GM12878 (cell line): ENCODE measurements at regions not wholly inside any gene's neighbourhood (a gene's known extent, or its start where the extent isn't known, plus 50 kb on each side); places are given as distances from the start of the nearest gene placed in this dataset.

ENCODE experiments used
- ETV6 ChIP-seq, 2 experiments: fragments of 450-650 bp in 1 of 2; IDR thresholded peaks in 1 of 2; conservative IDR thresholded peaks in 1 of 2; 2 replicates each; pipeline ENCODE4 v1.6.1; 2014; ENCODE audit warnings: antibody characterized with exemption in 1 of 2, borderline replicate concordance in 1 of 2, low read depth in 1 of 2, mild to moderate bottlenecking in 1 of 2, moderate library complexity in 1 of 2
- GABPA ChIP-seq: IDR thresholded peaks from 2 replicates; pipeline ENCODE4 v1.6.1; 2014; ENCODE audit warnings: antibody characterized with exemption, low read depth, mild to moderate bottlenecking, inconsistent platforms
- RUNX3 ChIP-seq: IDR thresholded peaks from 2 replicates; pipeline ENCODE4 v1.6.1; 2012; ENCODE audit warnings: low read length, inconsistent platforms
- ZNF207 ChIP-seq: fragments of 450-650 bp; IDR thresholded peaks from 2 replicates; pipeline ENCODE4 v1.6.1; 2014; ENCODE audit warnings: antibody characterized with exemption, mild to moderate bottlenecking, borderline replicate concordance
- TF ChIP-seq, protein P1 (sequence below): IDR thresholded peaks from 2 replicates; pipeline ENCODE4 v1.6.1; 2012; ENCODE audit warnings: improper control_type of control experiment, low read depth, low read length; ENCODE audit not compliant: insufficient replicate concordance
- TF ChIP-seq, protein P2 (sequence below): fragments of 450-650 bp; IDR thresholded peaks from 2 replicates; pipeline ENCODE4 v1.6.1; 2017; ENCODE audit warnings: mild to moderate bottlenecking, moderate library complexity

DNA sequence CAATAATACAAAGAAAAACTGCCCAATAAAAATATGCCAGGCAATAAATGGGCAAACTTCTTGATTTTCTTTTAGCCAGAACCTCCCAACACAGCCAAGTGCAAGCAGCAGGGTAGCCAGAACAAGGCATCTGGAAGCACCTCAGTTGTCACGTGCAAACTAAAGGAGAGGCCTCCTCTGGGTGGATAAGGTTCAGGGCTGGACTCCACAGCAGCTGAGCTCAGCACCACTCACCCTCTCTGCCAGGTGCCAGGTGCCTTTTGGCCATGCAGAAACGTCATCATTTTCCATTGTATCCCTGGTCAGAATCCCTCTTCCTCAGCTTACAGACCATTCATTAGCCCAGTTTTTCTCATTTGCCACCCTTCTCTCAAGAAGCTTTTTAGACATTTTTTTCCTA, 52.7 kb downstream of the SOD2 start (continued):
- TF ChIP-seq, protein P1, sequence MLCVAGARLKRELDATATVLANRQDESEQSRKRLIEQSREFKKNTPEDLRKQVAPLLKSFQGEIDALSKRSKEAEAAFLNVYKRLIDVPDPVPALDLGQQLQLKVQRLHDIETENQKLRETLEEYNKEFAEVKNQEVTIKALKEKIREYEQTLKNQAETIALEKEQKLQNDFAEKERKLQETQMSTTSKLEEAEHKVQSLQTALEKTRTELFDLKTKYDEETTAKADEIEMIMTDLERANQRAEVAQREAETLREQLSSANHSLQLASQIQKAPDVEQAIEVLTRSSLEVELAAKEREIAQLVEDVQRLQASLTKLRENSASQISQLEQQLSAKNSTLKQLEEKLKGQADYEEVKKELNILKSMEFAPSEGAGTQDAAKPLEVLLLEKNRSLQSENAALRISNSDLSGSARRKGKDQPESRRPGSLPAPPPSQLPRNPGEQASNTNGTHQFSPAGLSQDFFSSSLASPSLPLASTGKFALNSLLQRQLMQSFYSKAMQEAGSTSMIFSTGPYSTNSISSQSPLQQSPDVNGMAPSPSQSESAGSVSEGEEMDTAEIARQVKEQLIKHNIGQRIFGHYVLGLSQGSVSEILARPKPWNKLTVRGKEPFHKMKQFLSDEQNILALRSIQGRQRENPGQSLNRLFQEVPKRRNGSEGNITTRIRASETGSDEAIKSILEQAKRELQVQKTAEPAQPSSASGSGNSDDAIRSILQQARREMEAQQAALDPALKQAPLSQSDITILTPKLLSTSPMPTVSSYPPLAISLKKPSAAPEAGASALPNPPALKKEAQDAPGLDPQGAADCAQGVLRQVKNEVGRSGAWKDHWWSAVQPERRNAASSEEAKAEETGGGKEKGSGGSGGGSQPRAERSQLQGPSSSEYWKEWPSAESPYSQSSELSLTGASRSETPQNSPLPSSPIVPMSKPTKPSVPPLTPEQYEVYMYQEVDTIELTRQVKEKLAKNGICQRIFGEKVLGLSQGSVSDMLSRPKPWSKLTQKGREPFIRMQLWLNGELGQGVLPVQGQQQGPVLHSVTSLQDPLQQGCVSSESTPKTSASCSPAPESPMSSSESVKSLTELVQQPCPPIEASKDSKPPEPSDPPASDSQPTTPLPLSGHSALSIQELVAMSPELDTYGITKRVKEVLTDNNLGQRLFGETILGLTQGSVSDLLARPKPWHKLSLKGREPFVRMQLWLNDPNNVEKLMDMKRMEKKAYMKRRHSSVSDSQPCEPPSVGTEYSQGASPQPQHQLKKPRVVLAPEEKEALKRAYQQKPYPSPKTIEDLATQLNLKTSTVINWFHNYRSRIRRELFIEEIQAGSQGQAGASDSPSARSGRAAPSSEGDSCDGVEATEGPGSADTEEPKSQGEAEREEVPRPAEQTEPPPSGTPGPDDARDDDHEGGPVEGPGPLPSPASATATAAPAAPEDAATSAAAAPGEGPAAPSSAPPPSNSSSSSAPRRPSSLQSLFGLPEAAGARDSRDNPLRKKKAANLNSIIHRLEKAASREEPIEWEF, result no peak
- TF ChIP-seq ZNF207 (no peak), GABPA (no peak), RUNX3 (no peak), ETV6 (conservative IDR thresholded peaks at IDR 0.05 in 1 of 2, IDR thresholded peaks at IDR 0.05 in 1 of 2; ENCODE audit: borderline replicate concordance in 1 of 2, low read depth in 1 of 2) (no peak)
- TF ChIP-seq, protein P2, sequence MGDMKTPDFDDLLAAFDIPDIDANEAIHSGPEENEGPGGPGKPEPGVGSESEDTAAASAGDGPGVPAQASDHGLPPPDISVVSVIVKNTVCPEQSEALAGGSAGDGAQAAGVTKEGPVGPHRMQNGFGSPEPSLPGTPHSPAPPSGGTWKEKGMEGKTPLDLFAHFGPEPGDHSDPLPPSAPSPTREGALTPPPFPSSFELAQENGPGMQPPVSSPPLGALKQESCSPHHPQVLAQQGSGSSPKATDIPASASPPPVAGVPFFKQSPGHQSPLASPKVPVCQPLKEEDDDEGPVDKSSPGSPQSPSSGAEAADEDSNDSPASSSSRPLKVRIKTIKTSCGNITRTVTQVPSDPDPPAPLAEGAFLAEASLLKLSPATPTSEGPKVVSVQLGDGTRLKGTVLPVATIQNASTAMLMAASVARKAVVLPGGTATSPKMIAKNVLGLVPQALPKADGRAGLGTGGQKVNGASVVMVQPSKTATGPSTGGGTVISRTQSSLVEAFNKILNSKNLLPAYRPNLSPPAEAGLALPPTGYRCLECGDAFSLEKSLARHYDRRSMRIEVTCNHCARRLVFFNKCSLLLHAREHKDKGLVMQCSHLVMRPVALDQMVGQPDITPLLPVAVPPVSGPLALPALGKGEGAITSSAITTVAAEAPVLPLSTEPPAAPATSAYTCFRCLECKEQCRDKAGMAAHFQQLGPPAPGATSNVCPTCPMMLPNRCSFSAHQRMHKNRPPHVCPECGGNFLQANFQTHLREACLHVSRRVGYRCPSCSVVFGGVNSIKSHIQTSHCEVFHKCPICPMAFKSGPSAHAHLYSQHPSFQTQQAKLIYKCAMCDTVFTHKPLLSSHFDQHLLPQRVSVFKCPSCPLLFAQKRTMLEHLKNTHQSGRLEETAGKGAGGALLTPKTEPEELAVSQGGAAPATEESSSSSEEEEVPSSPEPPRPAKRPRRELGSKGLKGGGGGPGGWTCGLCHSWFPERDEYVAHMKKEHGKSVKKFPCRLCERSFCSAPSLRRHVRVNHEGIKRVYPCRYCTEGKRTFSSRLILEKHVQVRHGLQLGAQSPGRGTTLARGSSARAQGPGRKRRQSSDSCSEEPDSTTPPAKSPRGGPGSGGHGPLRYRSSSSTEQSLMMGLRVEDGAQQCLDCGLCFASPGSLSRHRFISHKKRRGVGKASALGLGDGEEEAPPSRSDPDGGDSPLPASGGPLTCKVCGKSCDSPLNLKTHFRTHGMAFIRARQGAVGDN, result no peak
